Adrenal gland (tissue), 5 donors: ENCODE measurements at regions not wholly inside any gene's neighbourhood (a gene's known extent, or its start where the extent isn't known, plus 50 kb on each side); places are given as distances from the start of the nearest gene placed in this dataset.

Source experiments
- CTCF ChIP-seq, 6 experiments: fragments of 450-650 bp in 4 of 6; fragments of 200-600 bp in 2 of 6; sonication (generic) in 1 of 6; IDR thresholded peaks; 1 replicate in 5 of 6; 2 replicates in 1 of 6; pipeline versions ENCODE4 v1.5.1 to v1.8.0; 2016 to 2021; ENCODE audit warnings: antibody characterized with exemption in 6 of 6, mild to moderate bottlenecking in 2 of 6, moderate library complexity in 1 of 6
- POLR2A ChIP-seq, 2 donors: fragments of 450-650 bp; IDR thresholded peaks; one replicate each; pipeline ENCODE4 v1.6.1; 2017; ENCODE audit warnings: antibody characterized with exemption in 2 of 2, mild to moderate bottlenecking in 2 of 2, moderate library complexity in 1 of 2
- donor health status: DM: no; HTN: no; CAD: no.

- no peak for TF ChIP-seq CTCF (IDR thresholded peaks at IDR 0.05)
- TF ChIP-seq POLR2A (IDR thresholded peaks at IDR 0.05) = no peak
Measured at GRCh38 chr11:104467404-104467803, 303.5 kb upstream of the PDGFD start.
